ENCODE measurements at regions not wholly inside any gene's neighbourhood (a gene's known extent, or its start where the extent isn't known, plus 50 kb on each side); places are given as distances from the start of the nearest gene placed in this dataset.

DNA sequence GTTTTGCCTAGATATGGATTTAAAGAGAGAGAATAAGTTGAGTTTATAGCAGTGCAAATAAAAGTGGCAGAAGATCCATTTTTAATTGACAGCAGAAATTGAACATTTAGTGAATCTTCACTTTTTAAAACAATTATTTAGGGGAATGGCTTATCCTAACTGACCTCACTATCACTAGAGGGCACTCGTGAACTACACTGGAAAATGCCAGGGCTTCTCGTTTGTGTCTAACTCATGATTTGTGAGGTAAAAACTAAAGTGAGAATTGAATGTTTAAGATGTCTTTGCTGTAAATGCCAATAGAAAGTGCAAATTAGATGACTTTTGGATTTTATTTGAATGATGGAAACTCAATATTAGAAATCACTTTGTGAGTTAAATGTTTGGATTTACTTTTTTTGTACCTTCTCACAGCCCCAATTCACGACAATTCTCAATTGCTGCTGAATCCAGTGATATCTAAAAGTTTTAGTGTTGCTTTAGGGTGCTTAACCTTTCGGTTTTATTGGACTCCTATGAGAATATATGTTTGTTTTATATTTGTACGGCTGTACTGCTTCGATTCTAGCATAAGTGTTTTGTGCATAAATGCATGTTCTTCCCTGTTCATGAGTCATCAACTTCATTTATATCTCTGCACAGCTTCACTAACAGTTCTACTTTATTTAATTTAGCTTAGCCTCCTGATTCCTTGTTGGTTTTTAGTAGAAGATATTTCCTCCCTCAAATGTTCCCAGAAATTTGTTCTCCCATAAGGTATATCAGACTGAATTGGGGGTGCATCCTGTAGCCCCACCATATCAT lies 462.1 kb downstream of the MFSD1 start:
- no peak overlapping the region for H3K4me2 ChIP-seq (ENCODE audit: low read length)
- H3K9me3 ChIP-seq (ENCODE audit: control insufficient read depth, low read length) = no peaks in the 10 kb centered on the region
- no peaks in the 10 kb centered on the region for H3K27me3 ChIP-seq (ENCODE audit: control insufficient read depth, insufficient read depth, low read length)
- no peak overlapping the region for H3K4me3 ChIP-seq (ENCODE audit: low read depth, low read length)
- H3K9ac ChIP-seq = no peak overlapping the region
- TF ChIP-seq CTCF (IDR thresholded peaks at IDR 0.05) = peak; percentile 39
- no peaks in the 10 kb centered on the region for H3K79me2 ChIP-seq
- H3K36me3 ChIP-seq (ENCODE audit: control insufficient read depth, insufficient read depth, low read length) = no peaks in the 10 kb centered on the region
- no peaks in the 10 kb centered on the region for H3K4me1 ChIP-seq
- no peak overlapping the region for H2AFZ ChIP-seq
- no peak overlapping the region for H3K27ac ChIP-seq

DNA sequence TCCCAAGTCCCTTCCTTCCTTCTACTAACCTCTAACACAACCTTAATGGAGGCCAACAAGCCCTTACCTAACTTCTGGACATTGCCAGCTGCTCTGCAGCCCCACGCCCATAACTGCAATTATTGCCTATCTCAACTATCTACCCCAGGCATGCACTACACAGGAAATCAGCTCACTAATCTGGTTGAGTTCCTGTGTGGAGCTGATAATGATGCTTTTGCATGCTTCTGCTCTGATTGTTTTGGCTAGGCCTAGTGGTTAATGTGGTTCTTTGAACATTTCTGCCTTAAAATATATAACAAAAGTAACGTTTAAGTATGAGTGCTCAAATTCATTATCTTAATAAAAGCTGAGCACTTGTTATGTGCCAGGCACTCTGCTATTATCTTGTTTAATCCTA lies 463.9 kb downstream of the MFSD1 start:
- no peaks in the 10 kb centered on the region for H3K79me2 ChIP-seq
- H2AFZ ChIP-seq = no peak overlapping the region
- no peak overlapping the region for H3K4me3 ChIP-seq (ENCODE audit: low read depth, low read length)
- no peaks in the 10 kb centered on the region for H3K36me3 ChIP-seq (ENCODE audit: control insufficient read depth, insufficient read depth, low read length)
- H3K4me2 ChIP-seq (ENCODE audit: low read length) = no peak overlapping the region
- no peak overlapping the region for H3K9ac ChIP-seq
- no peaks in the 10 kb centered on the region for H3K27me3 ChIP-seq (ENCODE audit: control insufficient read depth, insufficient read depth, low read length)
- no peak overlapping the region for H3K27ac ChIP-seq
- TF ChIP-seq CTCF (IDR thresholded peaks at IDR 0.05) = no peak
- H3K9me3 ChIP-seq (ENCODE audit: control insufficient read depth, low read length) = no peaks in the 10 kb centered on the region
- no peaks in the 10 kb centered on the region for H3K4me1 ChIP-seq

DNA sequence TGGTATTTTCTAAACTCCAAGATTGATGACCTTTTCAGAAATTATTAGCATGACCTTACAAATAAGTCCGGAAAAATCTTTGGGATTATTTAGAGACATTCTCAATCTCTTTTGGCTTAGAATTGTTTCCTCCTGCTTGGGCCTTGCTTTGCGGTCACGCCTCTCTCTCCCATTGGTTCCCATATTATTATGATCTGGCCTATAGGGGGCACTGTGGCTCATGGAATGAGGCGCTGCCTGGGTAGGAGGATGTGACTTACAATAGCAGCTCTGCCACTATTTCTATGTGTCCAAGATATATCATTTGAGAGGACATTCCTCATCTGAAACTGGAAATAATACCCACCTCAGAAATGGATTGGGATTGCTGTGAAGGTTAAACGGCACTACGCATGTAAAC lies 464.9 kb downstream of the MFSD1 start:
- Histone ChIP-seq H3K79me2 (no peaks in the 10 kb centered on the region), H3K27me3 (ENCODE audit: control insufficient read depth, insufficient read depth, low read length) (no peaks in the 10 kb centered on the region), H3K27ac (no peak overlapping the region), H3K36me3 (ENCODE audit: control insufficient read depth, insufficient read depth, low read length) (no peaks in the 10 kb centered on the region), H3K9me3 (ENCODE audit: control insufficient read depth, low read length) (no peaks in the 10 kb centered on the region), H3K4me2 (ENCODE audit: low read length) (no peak overlapping the region), H3K9ac (no peak overlapping the region), H2AFZ (no peak overlapping the region), H3K4me1 (no peaks in the 10 kb centered on the region), H3K4me3 (ENCODE audit: low read depth, low read length) (no peak overlapping the region)
- no peak for TF ChIP-seq CTCF (IDR thresholded peaks at IDR 0.05)

- H3K4me2 ChIP-seq (ENCODE audit: low read length) = no peak overlapping the region
- H3K4me3 ChIP-seq (ENCODE audit: low read depth, low read length) = no peak overlapping the region
- H3K9ac ChIP-seq = no peak overlapping the region
- H3K27me3 ChIP-seq (ENCODE audit: control insufficient read depth, insufficient read depth, low read length) = no peaks in the 10 kb centered on the region
- H3K9me3 ChIP-seq (ENCODE audit: control insufficient read depth, low read length) = no peaks in the 10 kb centered on the region
- no peaks in the 10 kb centered on the region for H3K36me3 ChIP-seq (ENCODE audit: control insufficient read depth, insufficient read depth, low read length)
- H3K27ac ChIP-seq = no peak overlapping the region
- no peak for TF ChIP-seq CTCF (IDR thresholded peaks at IDR 0.05)
- H2AFZ ChIP-seq = no peak overlapping the region
- H3K4me1 ChIP-seq = no peaks in the 10 kb centered on the region
- H3K79me2 ChIP-seq = no peaks in the 10 kb centered on the region
Measured at GRCh38 chr3:159271799-159272512, 470.1 kb downstream of the MFSD1 start.

Data from parathyroid adenoma (tissue), 2 donors.